Liver (tissue), 8 donors: ENCODE measurements at regions not wholly inside any gene's neighbourhood (a gene's known extent, or its start where the extent isn't known, plus 50 kb on each side); places are given as distances from the start of the nearest gene placed in this dataset.

Experiments used
- DNase-seq: peaks from one replicate; pipeline ENCODE4 v3.0.0-alpha.2; 2017; ENCODE audit warnings: low spot score
- H3K27ac ChIP-seq, 2 donors: one replicate each; pipeline ENCODE4 v1.7.0; 2013; ENCODE audit warnings: inconsistent platforms in 2 of 2, low read length in 2 of 2, control low read depth in 1 of 2, low read depth in 1 of 2, mild to moderate bottlenecking in 1 of 2
- H3K27me3 ChIP-seq, 4 donors: one replicate each; pipeline versions ENCODE4 v1.6.1 to v1.7.0; 2013; ENCODE audit warnings: low read length in 3 of 4, inconsistent platforms in 1 of 4, mild to moderate bottlenecking in 1 of 4, moderate library complexity in 1 of 4; ENCODE audit not compliant: control insufficient read depth in 4 of 4, insufficient read depth in 4 of 4
- H3K36me3 ChIP-seq, 4 donors: one replicate each; pipeline versions ENCODE4 v1.6.1 to v1.7.0; 2013; ENCODE audit warnings: low read length in 3 of 4, mild to moderate bottlenecking in 3 of 4, low read depth in 1 of 4, moderate library complexity in 1 of 4; ENCODE audit not compliant: control insufficient read depth in 4 of 4, insufficient read depth in 3 of 4
- H3K4me1 ChIP-seq, 4 donors: one replicate each; pipeline versions ENCODE4 v1.6.1 to v1.7.0; 2013; ENCODE audit warnings: low read length in 3 of 4, mild to moderate bottlenecking in 3 of 4, moderate library complexity in 1 of 4; ENCODE audit not compliant: control insufficient read depth in 4 of 4, insufficient read depth in 4 of 4
- H3K4me3 ChIP-seq, 3 donors: one replicate each; pipeline versions ENCODE4 v1.6.1 to v1.7.0; 2013; ENCODE audit warnings: low read length in 3 of 3, control low read depth in 1 of 3, low read depth in 1 of 3, mild to moderate bottlenecking in 1 of 3
- H3K9ac ChIP-seq, 2 donors: one replicate each; pipeline ENCODE4 v1.7.0; 2013; ENCODE audit warnings: low read length in 2 of 2, mild to moderate bottlenecking in 2 of 2, moderate library complexity in 2 of 2, control low read depth in 1 of 2, low read depth in 1 of 2
- H3K9me3 ChIP-seq, 4 donors: one replicate each; pipeline versions ENCODE4 v1.6.1 to v1.7.0; 2013; ENCODE audit warnings: low read length in 3 of 4; ENCODE audit not compliant: control insufficient read depth in 4 of 4
- FOXA2 ChIP-seq: IDR thresholded peaks from 2 replicates; pipeline ENCODE4 v1.6.1; 2016; ENCODE audit warnings: antibody characterized with exemption
- GABPA ChIP-seq, 2 donors: IDR thresholded peaks in 1 of 2; conservative IDR thresholded peaks in 1 of 2; 2 replicates each; pipeline ENCODE4 v1.6.1; 2016; ENCODE audit warnings: antibody characterized with exemption in 2 of 2, mild to moderate bottlenecking in 1 of 2, moderate library complexity in 1 of 2
- JUND ChIP-seq, 2 donors: IDR thresholded peaks; 2 replicates each; pipeline ENCODE4 v1.6.1; 2016; ENCODE audit warnings: antibody characterized with exemption in 2 of 2
- NR2F2 ChIP-seq: IDR thresholded peaks from 2 replicates; pipeline ENCODE4 v1.6.1; 2016; ENCODE audit warnings: antibody characterized with exemption
- RAD21 ChIP-seq, 2 donors: IDR thresholded peaks; 2 replicates each; pipeline ENCODE4 v1.6.1; 2016; ENCODE audit warnings: antibody characterized with exemption in 2 of 2, mild to moderate bottlenecking in 2 of 2
- RXRA ChIP-seq, 2 donors: IDR thresholded peaks; 2 replicates each; pipeline ENCODE4 v1.6.1; 2017 to 2018; ENCODE audit warnings: antibody characterized with exemption in 2 of 2, mild to moderate bottlenecking in 1 of 2
- TAF1 ChIP-seq: conservative IDR thresholded peaks from 2 replicates; pipeline ENCODE4 v1.6.1; 2016; ENCODE audit warnings: antibody characterized with exemption, mild to moderate bottlenecking
- WGBS: extraction: QIAGEN DNeasy Blood & Tissue Kit; methylation state at CpG from one replicate; pipeline ENCODE4 v1.1.7; 2013; 5-methylcytosine and 5-hydroxymethylcytosine counted together
- TF ChIP-seq, protein P1 (sequence below): IDR thresholded peaks from 2 replicates; pipeline ENCODE4 v1.6.1; 2016; ENCODE audit warnings: antibody characterized with exemption
- TF ChIP-seq, protein P2 (sequence below): IDR thresholded peaks from 2 replicates; pipeline ENCODE4 v1.6.1; 2016; ENCODE audit warnings: antibody characterized with exemption, mild to moderate bottlenecking
- TF ChIP-seq, protein P3 (sequence below): fragments of 150-350 bp; IDR thresholded peaks from 2 replicates; pipeline ENCODE4 v1.5.1; 2017; ENCODE audit warnings: improper control_type of control experiment, low read depth, low read length; ENCODE audit not compliant: missing input control
- donor health status: healthy.
- donor health status: healthy.
- donor health status: healthy.
- donor health status: healthy.
- donor health status: healthy.

DNA sequence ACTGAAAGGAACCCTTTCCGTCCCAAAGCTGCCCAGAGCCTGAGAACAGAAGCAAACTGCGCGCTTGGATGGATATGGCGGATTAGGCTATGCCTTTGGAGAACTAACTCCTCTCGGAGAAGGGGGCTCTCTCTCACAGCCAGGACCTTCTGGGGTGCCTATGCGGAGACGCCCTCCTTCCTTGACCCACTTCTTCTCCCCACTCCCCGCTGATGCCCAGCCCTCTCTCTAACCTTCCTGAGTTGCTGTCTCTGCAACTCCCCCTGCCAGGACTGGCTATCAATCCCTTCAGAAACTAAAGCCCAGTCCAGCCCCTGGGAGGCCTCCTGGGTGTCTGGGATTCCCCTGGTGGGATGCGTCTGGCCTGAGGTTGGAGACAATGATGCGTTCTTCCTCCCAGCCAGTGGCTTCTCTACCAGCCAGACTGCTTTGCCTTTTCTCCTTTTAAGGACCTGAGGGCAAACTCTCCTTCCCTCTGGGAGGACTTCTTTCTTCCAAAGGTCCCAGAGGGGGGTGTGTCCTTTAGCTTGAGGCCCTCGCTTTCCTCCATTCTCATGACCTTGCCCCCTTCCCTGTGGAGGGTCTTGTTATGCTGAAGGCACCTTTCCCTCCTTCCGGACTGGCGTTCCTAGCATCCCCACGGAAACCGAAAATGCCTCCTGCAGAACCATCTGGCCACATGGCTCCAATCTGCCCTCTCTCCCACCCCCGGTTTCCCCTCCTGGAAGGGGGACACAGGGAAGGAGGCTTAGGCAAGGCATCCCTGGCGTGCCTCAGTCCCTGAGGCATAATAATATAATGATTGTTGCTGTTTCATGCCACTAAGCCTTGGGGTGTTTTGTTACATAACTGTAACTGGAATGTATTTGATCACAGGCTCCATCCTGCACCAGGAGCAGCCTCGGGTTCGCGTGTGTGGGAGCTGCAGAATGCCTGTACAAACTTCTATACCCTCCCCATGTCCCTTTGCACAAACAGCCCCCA lies 63.4 kb upstream of the C15orf39 start:
- TF ChIP-seq TAF1 (no peak), RXRA (IDR thresholded peaks at IDR 0.05) (no peak), RAD21 (IDR thresholded peaks at IDR 0.05) (no peak), GABPA (IDR thresholded peaks at IDR 0.05 in 1 of 2, conservative IDR thresholded peaks at IDR 0.05 in 1 of 2) (no peak)
- TF ChIP-seq, protein P1, sequence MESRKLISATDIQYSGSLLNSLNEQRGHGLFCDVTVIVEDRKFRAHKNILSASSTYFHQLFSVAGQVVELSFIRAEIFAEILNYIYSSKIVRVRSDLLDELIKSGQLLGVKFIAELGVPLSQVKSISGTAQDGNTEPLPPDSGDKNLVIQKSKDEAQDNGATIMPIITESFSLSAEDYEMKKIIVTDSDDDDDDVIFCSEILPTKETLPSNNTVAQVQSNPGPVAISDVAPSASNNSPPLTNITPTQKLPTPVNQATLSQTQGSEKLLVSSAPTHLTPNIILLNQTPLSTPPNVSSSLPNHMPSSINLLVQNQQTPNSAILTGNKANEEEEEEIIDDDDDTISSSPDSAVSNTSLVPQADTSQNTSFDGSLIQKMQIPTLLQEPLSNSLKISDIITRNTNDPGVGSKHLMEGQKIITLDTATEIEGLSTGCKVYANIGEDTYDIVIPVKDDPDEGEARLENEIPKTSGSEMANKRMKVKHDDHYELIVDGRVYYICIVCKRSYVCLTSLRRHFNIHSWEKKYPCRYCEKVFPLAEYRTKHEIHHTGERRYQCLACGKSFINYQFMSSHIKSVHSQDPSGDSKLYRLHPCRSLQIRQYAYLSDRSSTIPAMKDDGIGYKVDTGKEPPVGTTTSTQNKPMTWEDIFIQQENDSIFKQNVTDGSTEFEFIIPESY, result no peak
- WGBS, result 93% methylated on average over 20 of the region's 20 CpGs
- H3K27ac ChIP-seq, result no peak overlapping the region

DNA sequence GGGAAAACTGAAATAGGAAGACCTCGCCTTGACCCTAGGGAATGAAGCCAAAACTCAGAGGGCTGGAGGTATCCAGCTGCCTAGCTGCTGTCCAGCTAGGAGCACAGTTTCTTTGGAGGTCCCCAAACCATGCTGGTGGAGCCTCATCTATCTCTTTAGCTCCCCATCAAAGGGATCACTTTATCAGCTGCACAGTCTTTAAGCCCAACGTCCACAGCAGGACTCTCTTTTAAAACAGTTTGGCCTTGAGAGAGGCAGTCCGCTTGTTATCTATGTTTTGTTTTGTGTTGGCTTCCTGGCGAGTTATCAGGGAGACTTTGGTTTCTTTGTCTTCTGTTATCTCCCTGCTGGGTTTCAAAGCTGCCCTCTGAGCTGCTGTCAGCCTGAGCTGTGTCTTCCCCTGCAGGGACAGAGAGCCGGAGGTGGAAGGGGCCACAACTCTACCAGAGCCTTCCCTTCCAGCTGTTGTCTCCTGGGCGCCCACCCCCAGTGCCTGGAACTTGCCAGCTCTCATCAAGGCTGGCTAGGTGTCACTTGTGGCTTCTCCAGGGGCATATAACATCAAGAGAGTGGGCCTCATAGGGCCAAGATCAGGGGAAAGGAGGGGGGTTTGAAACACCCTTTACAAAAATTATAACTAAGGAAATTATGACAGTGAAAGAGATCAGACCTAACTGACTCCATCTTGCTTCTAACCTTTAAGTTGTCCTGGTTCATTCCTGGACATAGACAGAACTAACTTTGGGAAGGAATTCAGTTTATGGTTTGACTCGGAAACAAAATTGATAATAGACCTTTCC lies 61.4 kb upstream of the C15orf39 start:
- peak; percentile 74 for TF ChIP-seq NR2F2
- no peak for TF ChIP-seq RAD21 (IDR thresholded peaks at IDR 0.05)
- no peak for DNase-seq
- Histone ChIP-seq H3K27me3 (no peaks in the 10 kb centered on the region), H3K9ac (no peak overlapping the region), H3K4me1 (no peaks in the 10 kb centered on the region), H3K4me3 (no peak overlapping the region), H3K27ac (no peak overlapping the region), H3K9me3 (peaks cover 12 to 32% (median 18%) of the 10 kb centered on the region in 4 donors), H3K36me3 (no peaks in the 10 kb centered on the region)
- WGBS, result 51% methylated on average over 7 of the region's 7 CpGs

More for the DNA sequence above, 63.4 kb upstream of the C15orf39 start:
- Histone ChIP-seq H3K9me3 (peaks cover 6 to 14% (median 10%) of the 10 kb centered on the region in 4 donors), H3K36me3 (no peaks in the 10 kb centered on the region), H3K9ac (no peak overlapping the region), H3K27me3 (no peaks in the 10 kb centered on the region), H3K4me1 (no peaks in the 10 kb centered on the region), H3K4me3 (no peak overlapping the region)
- no peak for DNase-seq

DNA sequence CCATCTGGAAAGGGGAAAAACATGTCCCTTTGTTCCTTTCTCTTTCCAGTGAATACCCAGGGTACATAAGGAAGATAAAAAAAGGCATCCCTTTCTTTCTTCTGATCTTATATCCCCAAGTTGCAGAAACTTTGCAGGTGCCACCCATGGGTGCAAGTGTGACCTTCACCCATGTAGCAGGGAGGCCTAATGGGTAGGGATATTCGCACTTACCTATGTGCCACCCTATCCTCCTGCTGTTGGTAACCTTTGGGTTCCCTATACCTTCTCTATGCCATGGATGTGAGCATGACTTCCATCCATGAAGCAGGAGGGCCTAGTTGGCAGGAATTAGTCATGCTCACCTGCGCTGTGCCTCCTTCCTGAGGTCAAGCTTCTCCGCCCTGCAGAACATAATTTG lies 59.2 kb upstream of the C15orf39 start:
- WGBS, result 96% methylated on average over 3 of the region's 3 CpGs
- Histone ChIP-seq H3K9me3 (peaks cover 12 to 32% (median 18%) of the 10 kb centered on the region in 4 donors), H3K9ac (no peak overlapping the region), H3K4me1 (no peaks in the 10 kb centered on the region), H3K27me3 (no peaks in the 10 kb centered on the region), H3K36me3 (no peaks in the 10 kb centered on the region), H3K4me3 (peak overlapping the region in 1 of 3 donors; percentile 40), H3K27ac (no peak overlapping the region)
- no peak for DNase-seq
- TF ChIP-seq JUND (IDR thresholded peaks at IDR 0.05) (no peak), TAF1 (no peak), FOXA2 (no peak)
- TF ChIP-seq, protein P2, sequence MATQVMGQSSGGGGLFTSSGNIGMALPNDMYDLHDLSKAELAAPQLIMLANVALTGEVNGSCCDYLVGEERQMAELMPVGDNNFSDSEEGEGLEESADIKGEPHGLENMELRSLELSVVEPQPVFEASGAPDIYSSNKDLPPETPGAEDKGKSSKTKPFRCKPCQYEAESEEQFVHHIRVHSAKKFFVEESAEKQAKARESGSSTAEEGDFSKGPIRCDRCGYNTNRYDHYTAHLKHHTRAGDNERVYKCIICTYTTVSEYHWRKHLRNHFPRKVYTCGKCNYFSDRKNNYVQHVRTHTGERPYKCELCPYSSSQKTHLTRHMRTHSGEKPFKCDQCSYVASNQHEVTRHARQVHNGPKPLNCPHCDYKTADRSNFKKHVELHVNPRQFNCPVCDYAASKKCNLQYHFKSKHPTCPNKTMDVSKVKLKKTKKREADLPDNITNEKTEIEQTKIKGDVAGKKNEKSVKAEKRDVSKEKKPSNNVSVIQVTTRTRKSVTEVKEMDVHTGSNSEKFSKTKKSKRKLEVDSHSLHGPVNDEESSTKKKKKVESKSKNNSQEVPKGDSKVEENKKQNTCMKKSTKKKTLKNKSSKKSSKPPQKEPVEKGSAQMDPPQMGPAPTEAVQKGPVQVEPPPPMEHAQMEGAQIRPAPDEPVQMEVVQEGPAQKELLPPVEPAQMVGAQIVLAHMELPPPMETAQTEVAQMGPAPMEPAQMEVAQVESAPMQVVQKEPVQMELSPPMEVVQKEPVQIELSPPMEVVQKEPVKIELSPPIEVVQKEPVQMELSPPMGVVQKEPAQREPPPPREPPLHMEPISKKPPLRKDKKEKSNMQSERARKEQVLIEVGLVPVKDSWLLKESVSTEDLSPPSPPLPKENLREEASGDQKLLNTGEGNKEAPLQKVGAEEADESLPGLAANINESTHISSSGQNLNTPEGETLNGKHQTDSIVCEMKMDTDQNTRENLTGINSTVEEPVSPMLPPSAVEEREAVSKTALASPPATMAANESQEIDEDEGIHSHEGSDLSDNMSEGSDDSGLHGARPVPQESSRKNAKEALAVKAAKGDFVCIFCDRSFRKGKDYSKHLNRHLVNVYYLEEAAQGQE, result no peak
- TF ChIP-seq, protein P3, sequence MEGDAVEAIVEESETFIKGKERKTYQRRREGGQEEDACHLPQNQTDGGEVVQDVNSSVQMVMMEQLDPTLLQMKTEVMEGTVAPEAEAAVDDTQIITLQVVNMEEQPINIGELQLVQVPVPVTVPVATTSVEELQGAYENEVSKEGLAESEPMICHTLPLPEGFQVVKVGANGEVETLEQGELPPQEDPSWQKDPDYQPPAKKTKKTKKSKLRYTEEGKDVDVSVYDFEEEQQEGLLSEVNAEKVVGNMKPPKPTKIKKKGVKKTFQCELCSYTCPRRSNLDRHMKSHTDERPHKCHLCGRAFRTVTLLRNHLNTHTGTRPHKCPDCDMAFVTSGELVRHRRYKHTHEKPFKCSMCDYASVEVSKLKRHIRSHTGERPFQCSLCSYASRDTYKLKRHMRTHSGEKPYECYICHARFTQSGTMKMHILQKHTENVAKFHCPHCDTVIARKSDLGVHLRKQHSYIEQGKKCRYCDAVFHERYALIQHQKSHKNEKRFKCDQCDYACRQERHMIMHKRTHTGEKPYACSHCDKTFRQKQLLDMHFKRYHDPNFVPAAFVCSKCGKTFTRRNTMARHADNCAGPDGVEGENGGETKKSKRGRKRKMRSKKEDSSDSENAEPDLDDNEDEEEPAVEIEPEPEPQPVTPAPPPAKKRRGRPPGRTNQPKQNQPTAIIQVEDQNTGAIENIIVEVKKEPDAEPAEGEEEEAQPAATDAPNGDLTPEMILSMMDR, result no peak
